Caco-2 (cell line): ENCODE measurements at regions not wholly inside any gene's neighbourhood (a gene's known extent, or its start where the extent isn't known, plus 50 kb on each side); places are given as distances from the start of the nearest gene placed in this dataset.

Experiments used
- BruUV-seq: library from RNA; stranded (reverse); fragments of 400-500 nt; replicated peaks from 2 replicates; lab custom pipeline; 2021; lab: Mats Ljungman, UMichigan
- CTCF ChIA-PET: fragments of 300-600 bp; sonication (Branson Sonifier 250); formaldehyde crosslinking; loops from one replicate; lab custom pipeline; 2022; ENCODE audit warnings: antibody characterized with exemption; lab: Charles Lee
- POLR2A ChIA-PET: fragments of 300-600 bp; sonication (Branson Sonifier 250); formaldehyde crosslinking; loops from one replicate; lab custom pipeline; 2022; ENCODE audit warnings: antibody characterized with exemption; lab: Charles Lee
- DNase-seq, 2 experiments: peaks; one replicate each; pipeline versions ENCODE4 v3.0.0 to v3.0.0-alpha.2; 2020 to 2022
- H3K27me3 ChIP-seq: replicated peaks from 2 replicates; pipeline ENCODE4 v1.6.0; 2011; ENCODE audit warnings: low read length; ENCODE audit not compliant: control insufficient read depth, insufficient read depth
- H3K36me3 ChIP-seq: 2 replicates; pipeline ENCODE4 v1.5.1; 2011; ENCODE audit warnings: low read length; ENCODE audit not compliant: control insufficient read depth, insufficient read depth
- H3K4me1 ChIP-seq: fragments of 250-450 bp; sonication (Bioruptor Pico); 2 replicates; pipeline ENCODE4 v1.5.1; 2020; ENCODE audit warnings: mild to moderate bottlenecking
- H3K4me3 ChIP-seq: 2 replicates; pipeline ENCODE4 v1.5.1; 2011; ENCODE audit warnings: low read depth, mild to moderate bottlenecking, control low read depth, low read length
- H3K9me3 ChIP-seq: fragments of 250-450 bp; sonication (Bioruptor Pico); 2 replicates; pipeline ENCODE4 v1.5.1; 2020; ENCODE audit warnings: mild to moderate bottlenecking, moderate library complexity
- H3K27ac Mint-ChIP-seq: one replicate; pipeline ENCODE4 v1.8.0; 2022; ENCODE audit warnings: mixed read lengths; ENCODE audit not compliant: unreplicated experiment
- H3K27me3 Mint-ChIP-seq: one replicate; pipeline ENCODE4 v1.8.0; 2022; ENCODE audit warnings: mixed read lengths; ENCODE audit not compliant: insufficient read depth, unreplicated experiment
- H3K36me3 Mint-ChIP-seq: one replicate; pipeline ENCODE4 v1.8.0; 2022; ENCODE audit warnings: mild to moderate bottlenecking, mixed read lengths; ENCODE audit not compliant: insufficient read depth, unreplicated experiment
- H3K4me1 Mint-ChIP-seq: one replicate; pipeline ENCODE4 v1.8.0; 2022; ENCODE audit warnings: low read depth, mixed read lengths; ENCODE audit not compliant: unreplicated experiment
- H3K4me3 Mint-ChIP-seq: one replicate; pipeline ENCODE4 v1.8.0; 2022; ENCODE audit warnings: mild to moderate bottlenecking, moderate library complexity, mixed read lengths; ENCODE audit not compliant: unreplicated experiment
- H3K9me3 Mint-ChIP-seq: one replicate; pipeline ENCODE4 v1.8.0; 2022; ENCODE audit warnings: mixed read lengths; ENCODE audit not compliant: unreplicated experiment
- intact Hi-C: fragments of 100-400 bp; cut with micrococcal nuclease; formaldehyde crosslinking; loops from one replicate; pipeline ENCODE4 v1.10.0; 2022; ENCODE audit not compliant: unreplicated experiment
- TF ChIP-seq, protein P1 (sequence below), 2 experiments: fragments of 200-600 bp in 1 of 2; IDR thresholded peaks; 1 replicate in 1 of 2; 2 replicates in 1 of 2; pipeline versions ENCODE4 v1.5.1 to v1.8.0; 2011 to 2022; ENCODE audit warnings: antibody characterized with exemption in 1 of 2, control low read depth in 1 of 2, inconsistent platforms in 1 of 2, low read depth in 1 of 2, low read length in 1 of 2, mild to moderate bottlenecking in 1 of 2, moderate library complexity in 1 of 2; ENCODE audit not compliant: insufficient read depth in 1 of 2, severe bottlenecking in 1 of 2, unreplicated experiment in 1 of 2

DNA sequence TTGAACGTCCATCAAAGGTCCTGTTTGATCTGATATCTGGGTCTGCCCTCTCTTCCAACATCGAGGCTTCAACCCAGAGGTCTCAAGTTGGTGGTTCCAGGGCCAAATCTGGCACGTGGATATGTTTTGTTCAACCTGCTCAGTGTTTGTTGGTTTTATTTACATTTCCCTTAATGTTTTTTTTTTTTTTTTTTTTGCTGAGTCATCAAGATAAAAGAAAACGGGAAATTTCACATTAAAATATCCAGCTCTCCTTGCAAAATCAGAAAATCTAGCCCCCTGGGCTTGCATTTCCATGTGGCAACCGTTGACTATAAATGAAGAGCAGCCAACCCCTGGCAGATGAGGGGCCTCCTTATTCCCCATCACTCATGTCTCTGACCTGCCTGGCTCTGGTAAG lies 765.6 kb upstream of the TBX3 start:
- Mint-ChIP-seq H3K36me3 (no peaks in the 10 kb centered on the region), H3K4me3 (no peak overlapping the region), H3K4me1 (no peaks in the 10 kb centered on the region), H3K9me3 (no peaks in the 10 kb centered on the region), H3K27me3 (no peaks in the 10 kb centered on the region), H3K27ac (no peak overlapping the region)
- no TSS peak for BruUV-seq
- ChIA-PET POLR2A (no interaction called here), CTCF (interaction anchor here (0.6 to 0.7 kb wide), 2 partner anchors 19 to 52 kb away, joined by 3 read pairs; no protein-coding TSS in a partner anchor)
- H3K9me3 ChIP-seq, result no peaks in the 10 kb centered on the region
- no peak for DNase-seq
- no peaks in the 10 kb centered on the region for H3K36me3 ChIP-seq
- H3K4me1 ChIP-seq, result 0 out of 2 replicates have a peak, but pooled peaks cover 12% of the 10 kb centered on the region
- H3K4me3 ChIP-seq, result no peak overlapping the region
- no peaks in the 10 kb centered on the region for H3K27me3 ChIP-seq
- intact Hi-C loops, result no loop called here
- TF ChIP-seq, protein P1, sequence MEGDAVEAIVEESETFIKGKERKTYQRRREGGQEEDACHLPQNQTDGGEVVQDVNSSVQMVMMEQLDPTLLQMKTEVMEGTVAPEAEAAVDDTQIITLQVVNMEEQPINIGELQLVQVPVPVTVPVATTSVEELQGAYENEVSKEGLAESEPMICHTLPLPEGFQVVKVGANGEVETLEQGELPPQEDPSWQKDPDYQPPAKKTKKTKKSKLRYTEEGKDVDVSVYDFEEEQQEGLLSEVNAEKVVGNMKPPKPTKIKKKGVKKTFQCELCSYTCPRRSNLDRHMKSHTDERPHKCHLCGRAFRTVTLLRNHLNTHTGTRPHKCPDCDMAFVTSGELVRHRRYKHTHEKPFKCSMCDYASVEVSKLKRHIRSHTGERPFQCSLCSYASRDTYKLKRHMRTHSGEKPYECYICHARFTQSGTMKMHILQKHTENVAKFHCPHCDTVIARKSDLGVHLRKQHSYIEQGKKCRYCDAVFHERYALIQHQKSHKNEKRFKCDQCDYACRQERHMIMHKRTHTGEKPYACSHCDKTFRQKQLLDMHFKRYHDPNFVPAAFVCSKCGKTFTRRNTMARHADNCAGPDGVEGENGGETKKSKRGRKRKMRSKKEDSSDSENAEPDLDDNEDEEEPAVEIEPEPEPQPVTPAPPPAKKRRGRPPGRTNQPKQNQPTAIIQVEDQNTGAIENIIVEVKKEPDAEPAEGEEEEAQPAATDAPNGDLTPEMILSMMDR (IDR thresholded peaks at IDR 0.05; ENCODE audit: insufficient read depth in 1 of 2, low read depth in 1 of 2, low read length in 1 of 2, severe bottlenecking in 1 of 2, unreplicated experiment in 1 of 2), result no peak

DNA sequence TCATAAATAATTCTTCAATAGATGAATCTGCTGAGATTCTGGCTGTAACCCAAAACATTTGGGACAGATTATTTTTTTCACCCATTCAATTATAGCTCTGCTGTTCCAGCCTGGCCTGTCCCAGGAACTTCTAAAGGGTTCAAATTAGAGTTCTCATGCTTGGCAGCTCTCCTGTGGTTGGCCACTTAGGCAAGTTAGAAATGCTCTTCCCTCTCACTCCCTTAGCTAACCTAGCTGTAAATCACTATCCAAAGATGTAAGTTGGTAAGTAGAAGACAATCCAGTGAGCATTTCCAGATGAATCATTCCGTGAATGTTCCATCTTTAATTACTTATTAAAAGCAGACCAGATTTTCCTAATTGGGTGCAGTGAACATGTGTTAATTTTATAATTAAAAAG lies 760.4 kb upstream of the TBX3 start:
- H3K27ac Mint-ChIP-seq, result no peak overlapping the region
- Histone ChIP-seq H3K4me1 (peaks cover 5% of the 10 kb centered on the region; the same call in 1 of the 2 replicates), H3K27me3 (no peaks in the 10 kb centered on the region), H3K4me3 (no peak overlapping the region), H3K9me3 (no peaks in the 10 kb centered on the region), H3K36me3 (no peaks in the 10 kb centered on the region)
- H3K4me3 Mint-ChIP-seq, result no peak overlapping the region
- POLR2A ChIA-PET, result no interaction called here
- TF ChIP-seq, protein P1 (IDR thresholded peaks at IDR 0.05; ENCODE audit: insufficient read depth in 1 of 2, low read depth in 1 of 2, low read length in 1 of 2, severe bottlenecking in 1 of 2, unreplicated experiment in 1 of 2), result no peak
- no peaks in the 10 kb centered on the region for H3K4me1 Mint-ChIP-seq
- H3K36me3 Mint-ChIP-seq, result no peaks in the 10 kb centered on the region
- no peak for DNase-seq
- intact Hi-C loops, result no loop called here
- CTCF ChIA-PET, result no interaction called here
- BruUV-seq, result no TSS peak
- no peaks in the 10 kb centered on the region for H3K27me3 Mint-ChIP-seq
- H3K9me3 Mint-ChIP-seq, result no peaks in the 10 kb centered on the region

DNA sequence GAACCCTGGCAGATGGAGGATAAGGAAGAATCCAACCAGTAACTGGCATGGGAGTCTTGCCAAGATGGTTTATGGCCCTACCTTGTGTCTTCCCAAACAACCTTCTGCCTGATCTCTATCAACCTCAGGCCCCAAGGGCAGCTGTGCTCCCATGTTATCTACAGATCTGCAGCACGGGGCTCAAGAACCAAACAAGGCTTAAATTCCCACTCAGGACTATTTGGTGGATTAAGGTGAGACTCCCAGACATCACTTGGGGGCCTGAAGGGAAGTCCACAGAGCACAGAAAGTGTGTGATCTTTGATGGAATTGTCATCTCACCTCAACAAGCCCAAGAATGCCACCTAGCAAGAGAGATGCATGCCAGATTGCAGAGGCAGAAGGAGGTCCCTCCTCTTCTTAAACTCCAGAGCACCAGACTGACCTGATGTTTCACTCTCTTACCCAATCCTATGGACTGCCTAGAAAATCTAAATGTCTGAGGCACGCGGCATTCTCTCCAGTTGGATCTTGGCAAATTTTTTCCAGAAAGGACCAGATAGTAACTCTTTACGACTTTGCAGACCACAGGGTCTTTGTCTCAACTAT lies 759.5 kb upstream of the TBX3 start:
- Mint-ChIP-seq H3K4me3 (no peak overlapping the region), H3K36me3 (no peaks in the 10 kb centered on the region), H3K27ac (no peak overlapping the region), H3K9me3 (no peaks in the 10 kb centered on the region), H3K27me3 (no peaks in the 10 kb centered on the region), H3K4me1 (no peaks in the 10 kb centered on the region)
- no peak for DNase-seq
- POLR2A ChIA-PET, result no interaction called here
- H3K4me1 ChIP-seq, result no peaks in the 10 kb centered on the region; the same call in 1 of the 2 replicates
- CTCF ChIA-PET, result no interaction called here
- H3K27me3 ChIP-seq, result no peaks in the 10 kb centered on the region
- no peak overlapping the region for H3K4me3 ChIP-seq
- no peaks in the 10 kb centered on the region for H3K9me3 ChIP-seq
- TF ChIP-seq, protein P1 (IDR thresholded peaks at IDR 0.05; ENCODE audit: insufficient read depth in 1 of 2, low read depth in 1 of 2, low read length in 1 of 2, severe bottlenecking in 1 of 2, unreplicated experiment in 1 of 2), result no peak
- BruUV-seq, result no TSS peak
- no peaks in the 10 kb centered on the region for H3K36me3 ChIP-seq
- intact Hi-C loops, result no loop called here
